ENCODE measurements at regions not wholly inside any gene's neighbourhood (a gene's known extent, or its start where the extent isn't known, plus 50 kb on each side); places are given as distances from the start of the nearest gene placed in this dataset.

DNA sequence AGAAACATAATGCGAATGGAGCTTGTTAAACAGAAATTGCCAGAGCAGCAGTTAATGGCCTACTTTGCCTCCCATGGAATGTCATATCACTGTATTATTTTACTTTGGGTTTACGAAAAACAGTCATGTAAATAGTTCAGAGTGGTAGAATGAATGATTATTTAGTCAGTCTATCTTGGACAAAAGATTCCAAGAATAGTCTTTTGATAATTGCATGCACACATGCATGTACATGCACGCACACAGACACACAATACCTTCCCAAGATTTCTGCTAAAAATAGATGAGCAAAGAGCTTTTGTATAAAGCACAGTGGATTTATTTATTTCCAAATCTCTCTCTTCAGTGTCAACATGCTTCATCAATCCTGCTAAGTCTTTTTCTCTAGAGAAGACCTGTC, 800.7 kb downstream of the DIPK2A start:
- no peak overlapping the region for H3K4me3 Mint-ChIP-seq
- H3K27me3 Mint-ChIP-seq, result no peaks in the 10 kb centered on the region
- DNase-seq (ENCODE audit: extremely low spot score, unreplicated experiment), result no peak
- H3K36me3 Mint-ChIP-seq, result no peaks in the 10 kb centered on the region
- H3K9me3 Mint-ChIP-seq, result no peaks in the 10 kb centered on the region
- peaks cover 12% of the 10 kb centered on the region for H3K4me1 Mint-ChIP-seq (ENCODE audit: unreplicated experiment)
- no peak overlapping the region for H3K27ac Mint-ChIP-seq
- TF ChIP-seq, protein P1, sequence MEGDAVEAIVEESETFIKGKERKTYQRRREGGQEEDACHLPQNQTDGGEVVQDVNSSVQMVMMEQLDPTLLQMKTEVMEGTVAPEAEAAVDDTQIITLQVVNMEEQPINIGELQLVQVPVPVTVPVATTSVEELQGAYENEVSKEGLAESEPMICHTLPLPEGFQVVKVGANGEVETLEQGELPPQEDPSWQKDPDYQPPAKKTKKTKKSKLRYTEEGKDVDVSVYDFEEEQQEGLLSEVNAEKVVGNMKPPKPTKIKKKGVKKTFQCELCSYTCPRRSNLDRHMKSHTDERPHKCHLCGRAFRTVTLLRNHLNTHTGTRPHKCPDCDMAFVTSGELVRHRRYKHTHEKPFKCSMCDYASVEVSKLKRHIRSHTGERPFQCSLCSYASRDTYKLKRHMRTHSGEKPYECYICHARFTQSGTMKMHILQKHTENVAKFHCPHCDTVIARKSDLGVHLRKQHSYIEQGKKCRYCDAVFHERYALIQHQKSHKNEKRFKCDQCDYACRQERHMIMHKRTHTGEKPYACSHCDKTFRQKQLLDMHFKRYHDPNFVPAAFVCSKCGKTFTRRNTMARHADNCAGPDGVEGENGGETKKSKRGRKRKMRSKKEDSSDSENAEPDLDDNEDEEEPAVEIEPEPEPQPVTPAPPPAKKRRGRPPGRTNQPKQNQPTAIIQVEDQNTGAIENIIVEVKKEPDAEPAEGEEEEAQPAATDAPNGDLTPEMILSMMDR (conservative IDR thresholded peaks at IDR 0.05), result no peak

DNA sequence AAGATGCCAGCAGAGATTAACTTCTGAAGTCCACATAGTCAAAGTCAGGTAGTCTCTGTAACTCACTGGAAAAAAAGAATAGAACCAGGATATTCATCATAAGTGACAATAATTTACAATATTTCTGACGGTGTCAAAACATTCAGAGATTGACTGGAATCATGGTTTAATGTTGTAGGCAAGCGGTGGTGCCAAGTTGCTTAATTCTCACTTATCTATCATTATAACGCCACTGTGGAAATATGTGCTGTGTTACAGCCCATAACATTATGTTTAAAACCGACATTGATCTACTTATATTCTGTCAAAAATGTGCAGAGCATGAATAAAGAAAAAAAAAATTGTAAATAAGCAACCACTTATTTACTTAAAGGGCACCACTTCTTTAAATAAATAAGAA, 801.7 kb downstream of the DIPK2A start:
- peaks cover 12% of the 10 kb centered on the region for H3K4me1 Mint-ChIP-seq (ENCODE audit: unreplicated experiment)
- no peak overlapping the region for H3K27ac Mint-ChIP-seq
- no peaks in the 10 kb centered on the region for H3K36me3 Mint-ChIP-seq
- H3K27me3 Mint-ChIP-seq, result no peaks in the 10 kb centered on the region
- DNase-seq (ENCODE audit: extremely low spot score, unreplicated experiment), result no peak
- no peaks in the 10 kb centered on the region for H3K9me3 Mint-ChIP-seq
- H3K4me3 Mint-ChIP-seq, result no peak overlapping the region
- TF ChIP-seq, protein P1 (conservative IDR thresholded peaks at IDR 0.05), result no peak

DNA sequence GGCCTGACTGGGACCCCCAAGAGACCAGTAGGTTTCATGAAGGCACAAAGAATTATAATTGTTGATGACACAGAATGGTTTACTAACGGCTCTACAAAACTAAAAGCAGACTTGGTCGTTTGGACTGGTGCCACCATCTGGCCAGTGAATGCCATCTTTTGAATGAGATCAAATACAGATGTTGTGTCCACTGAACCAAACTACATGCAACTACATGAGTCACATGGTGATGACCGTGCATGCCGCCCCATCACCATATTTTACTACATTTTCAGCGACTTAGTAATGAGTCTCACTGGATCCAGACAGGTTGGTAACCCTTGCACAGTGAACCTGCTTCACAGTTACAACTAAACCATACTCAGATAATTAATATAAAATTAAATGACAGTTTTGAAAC, 803.3 kb downstream of the DIPK2A start:
- no peaks in the 10 kb centered on the region for H3K9me3 Mint-ChIP-seq
- no peak for DNase-seq (ENCODE audit: extremely low spot score, unreplicated experiment)
- no peaks in the 10 kb centered on the region for H3K27me3 Mint-ChIP-seq
- TF ChIP-seq, protein P1 (conservative IDR thresholded peaks at IDR 0.05), result no peak
- H3K27ac Mint-ChIP-seq, result no peak overlapping the region
- no peaks in the 10 kb centered on the region for H3K36me3 Mint-ChIP-seq
- H3K4me1 Mint-ChIP-seq (ENCODE audit: unreplicated experiment), result peaks cover 12% of the 10 kb centered on the region
- no peak overlapping the region for H3K4me3 Mint-ChIP-seq

DNA sequence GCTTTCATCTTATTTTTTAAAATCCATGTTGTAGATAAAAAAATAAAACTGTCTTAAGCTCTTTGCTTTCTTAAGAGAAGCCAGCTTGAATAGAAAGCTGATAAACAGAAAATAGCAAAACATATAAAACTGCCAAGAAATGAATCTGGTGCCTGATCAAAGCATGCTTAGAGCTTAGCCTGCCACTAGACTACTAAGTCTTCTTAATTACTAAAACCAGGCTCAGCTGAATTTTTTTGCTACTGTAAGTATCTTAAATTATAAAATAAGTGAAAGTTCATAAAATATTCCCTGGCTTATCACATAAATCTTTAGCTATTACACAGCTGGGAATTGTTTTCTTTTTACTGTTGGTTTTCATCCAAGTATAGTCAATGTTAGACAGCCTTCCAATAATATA, 803.9 kb downstream of the DIPK2A start:
- TF ChIP-seq, protein P1 (conservative IDR thresholded peaks at IDR 0.05), result no peak
- peaks cover 12% of the 10 kb centered on the region for H3K4me1 Mint-ChIP-seq (ENCODE audit: unreplicated experiment)
- H3K27me3 Mint-ChIP-seq, result no peaks in the 10 kb centered on the region
- H3K27ac Mint-ChIP-seq, result no peak overlapping the region
- no peak for DNase-seq (ENCODE audit: extremely low spot score, unreplicated experiment)
- no peaks in the 10 kb centered on the region for H3K9me3 Mint-ChIP-seq
- no peaks in the 10 kb centered on the region for H3K36me3 Mint-ChIP-seq
- H3K4me3 Mint-ChIP-seq, result no peak overlapping the region

DNA sequence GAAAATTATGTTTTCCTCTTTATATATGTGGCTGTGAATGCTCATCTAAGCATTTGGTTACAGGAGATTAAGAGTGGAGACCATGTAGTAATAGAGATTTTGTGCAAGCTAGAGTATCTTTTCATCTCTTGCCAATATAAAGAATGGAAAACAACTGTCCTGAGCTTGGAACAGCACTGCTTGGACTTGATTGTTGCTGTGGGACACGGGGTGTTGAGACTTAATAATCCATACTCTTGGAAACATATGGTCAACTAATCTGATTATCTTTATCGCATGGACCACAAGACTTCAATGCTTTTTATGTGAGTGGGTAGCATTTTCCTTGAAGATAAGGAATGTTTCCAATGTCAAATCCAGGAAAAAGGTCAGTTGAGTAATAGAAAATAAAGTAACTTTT, 806.3 kb downstream of the DIPK2A start:
- H3K4me3 Mint-ChIP-seq, result no peak overlapping the region
- H3K27ac Mint-ChIP-seq, result no peak overlapping the region

More for the DNA sequence above, 806.3 kb downstream of the DIPK2A start:
- Mint-ChIP-seq H3K9me3 (no peaks in the 10 kb centered on the region), H3K4me1 (ENCODE audit: unreplicated experiment) (no peaks in the 10 kb centered on the region), H3K36me3 (no peaks in the 10 kb centered on the region), H3K27me3 (no peaks in the 10 kb centered on the region)
- TF ChIP-seq, protein P1 (conservative IDR thresholded peaks at IDR 0.05), result no peak
- no peak for DNase-seq (ENCODE audit: extremely low spot score, unreplicated experiment)
